Spinal cord (tissue), 9 donors: ENCODE measurements at regions not wholly inside any gene's neighbourhood (a gene's known extent, or its start where the extent isn't known, plus 50 kb on each side); places are given as distances from the start of the nearest gene placed in this dataset.
A peak's percentile ranks its signal among the peaks of the same experiment; 100 is the strongest.

ENCODE experiments used
- DNase-seq, 6 donors: peaks; one replicate each; pipeline versions ENCODE4 v3.0.0 to v3.0.0-alpha.2; 2013 to 2015; ENCODE audit warnings: low spot score in 6 of 6, low read depth in 4 of 6
- H3K27ac ChIP-seq: one replicate; pipeline ENCODE4 v1.5.1; 2013; ENCODE audit warnings: low read depth, low read length, control low read depth
- H3K27me3 ChIP-seq: one replicate; pipeline ENCODE4 v1.6.1; 2013; ENCODE audit warnings: low read length; ENCODE audit not compliant: control insufficient read depth, insufficient read depth
- H3K36me3 ChIP-seq: one replicate; pipeline ENCODE4 v1.6.1; 2013; ENCODE audit warnings: low read length; ENCODE audit not compliant: control insufficient read depth, insufficient read depth
- H3K4me1 ChIP-seq: one replicate; pipeline ENCODE4 v1.6.1; 2013; ENCODE audit warnings: low read length; ENCODE audit not compliant: control insufficient read depth, insufficient read depth
- H3K4me3 ChIP-seq: one replicate; pipeline ENCODE4 v1.5.1; 2013; ENCODE audit warnings: low read depth, low read length, control low read depth
- H3K9me3 ChIP-seq: one replicate; pipeline ENCODE4 v1.6.1; 2013; ENCODE audit warnings: low read length; ENCODE audit not compliant: control insufficient read depth, insufficient read depth
- WGBS: methylation state at CpG from one replicate; pipeline ENCODE4 v1.1.5; 2013; ENCODE audit warnings: missing lambda C conversion rate; ENCODE audit not compliant: insufficient coverage; 5-methylcytosine and 5-hydroxymethylcytosine counted together
- donor health status: healthy.

GRCh38 chr18:78891185-78891762 lies 88.3 kb upstream of the SALL3 start:
- Histone ChIP-seq H3K4me3 (no peak overlapping the region), H3K27ac (no peak overlapping the region), H3K9me3 (peaks cover 11% of the 10 kb centered on the region), H3K4me1 (no peaks in the 10 kb centered on the region), H3K36me3 (no peaks in the 10 kb centered on the region), H3K27me3 (no peaks in the 10 kb centered on the region)
- peak in 1 of 6 donors; percentile 39 for DNase-seq
- 91% methylated on average over 4 of the region's 4 CpGs for WGBS

- H3K27me3 ChIP-seq: no peaks in the 10 kb centered on the region
- DNase-seq: no peak
- WGBS: 92% methylated on average over 9 of the region's 13 CpGs
- H3K36me3 ChIP-seq: no peaks in the 10 kb centered on the region
- H3K9me3 ChIP-seq: peaks cover 11% of the 10 kb centered on the region
- H3K27ac ChIP-seq: no peak overlapping the region
- no peaks in the 10 kb centered on the region for H3K4me1 ChIP-seq
- H3K4me3 ChIP-seq: no peak overlapping the region
Measured at GRCh38 chr18:78892177-78892576, 87.4 kb upstream of the SALL3 start.

GRCh38 chr18:78892721-78893120 lies 86.9 kb upstream of the SALL3 start:
- peaks cover 11% of the 10 kb centered on the region for H3K9me3 ChIP-seq
- H3K4me1 ChIP-seq: no peaks in the 10 kb centered on the region
- DNase-seq: no peak
- 89% methylated on average over 4 of the region's 5 CpGs for WGBS
- no peaks in the 10 kb centered on the region for H3K36me3 ChIP-seq
- no peaks in the 10 kb centered on the region for H3K27me3 ChIP-seq
- H3K4me3 ChIP-seq: no peak overlapping the region
- no peak overlapping the region for H3K27ac ChIP-seq

- H3K27ac ChIP-seq: no peak overlapping the region
- H3K4me3 ChIP-seq: no peak overlapping the region
- no peaks in the 10 kb centered on the region for H3K36me3 ChIP-seq
- WGBS: 83% methylated on average over 25 of the region's 27 CpGs
- no peaks in the 10 kb centered on the region for H3K4me1 ChIP-seq
- no peaks in the 10 kb centered on the region for H3K27me3 ChIP-seq
- peaks cover 11% of the 10 kb centered on the region for H3K9me3 ChIP-seq
- peak in 1 of 6 donors; percentile 32 for DNase-seq
Measured at GRCh38 chr18:78893281-78894032, 86.2 kb upstream of the SALL3 start.

- H3K4me3 ChIP-seq: no peak overlapping the region
- no peaks in the 10 kb centered on the region for H3K4me1 ChIP-seq
- peaks cover 10% of the 10 kb centered on the region for H3K9me3 ChIP-seq
- H3K27me3 ChIP-seq: no peaks in the 10 kb centered on the region
- no peak overlapping the region for H3K27ac ChIP-seq
- no peak for DNase-seq
- WGBS: 85% methylated on average over 9 of the region's 9 CpGs
- H3K36me3 ChIP-seq: no peaks in the 10 kb centered on the region
Measured at GRCh38 chr18:78894033-78894305, 85.6 kb upstream of the SALL3 start.

- DNase-seq: no peak
- 89% methylated on average over 20 of the region's 22 CpGs for WGBS
- Histone ChIP-seq H3K4me1 (no peaks in the 10 kb centered on the region), H3K27ac (no peak overlapping the region), H3K27me3 (no peaks in the 10 kb centered on the region), H3K9me3 (peaks cover 1% of the 10 kb centered on the region), H3K4me3 (no peak overlapping the region), H3K36me3 (no peaks in the 10 kb centered on the region)
Measured at GRCh38 chr18:78895207-78896001, 84.2 kb upstream of the SALL3 start.

GRCh38 chr18:78896111-78896905 lies 83.3 kb upstream of the SALL3 start:
- H3K9me3 ChIP-seq: peaks cover 1% of the 10 kb centered on the region
- no peaks in the 10 kb centered on the region for H3K36me3 ChIP-seq
- no peak overlapping the region for H3K4me3 ChIP-seq
- DNase-seq: no peak
- 94% methylated on average over 21 of the region's 22 CpGs for WGBS
- no peaks in the 10 kb centered on the region for H3K27me3 ChIP-seq
- no peaks in the 10 kb centered on the region for H3K4me1 ChIP-seq
- no peak overlapping the region for H3K27ac ChIP-seq

GRCh38 chr18:78898066-78898465 lies 81.6 kb upstream of the SALL3 start:
- 95% methylated on average over 9 of the region's 9 CpGs for WGBS
- no peaks in the 10 kb centered on the region for H3K27me3 ChIP-seq
- no peak overlapping the region for H3K27ac ChIP-seq
- H3K36me3 ChIP-seq: no peaks in the 10 kb centered on the region
- no peak for DNase-seq
- no peaks in the 10 kb centered on the region for H3K4me1 ChIP-seq
- no peaks in the 10 kb centered on the region for H3K9me3 ChIP-seq
- no peak overlapping the region for H3K4me3 ChIP-seq

GRCh38 chr18:78898635-78899034 lies 81.0 kb upstream of the SALL3 start:
- Histone ChIP-seq H3K27ac (no peak overlapping the region), H3K36me3 (no peaks in the 10 kb centered on the region), H3K9me3 (no peaks in the 10 kb centered on the region), H3K4me1 (no peaks in the 10 kb centered on the region), H3K27me3 (no peaks in the 10 kb centered on the region), H3K4me3 (no peak overlapping the region)
- no peak for DNase-seq
- 95% methylated on average over 13 of the region's 14 CpGs for WGBS
